HFF-Myc (cell line): ENCODE measurements at regions not wholly inside any gene's neighbourhood (a gene's known extent, or its start where the extent isn't known, plus 50 kb on each side); places are given as distances from the start of the nearest gene placed in this dataset.

ENCODE experiments used
- DNase-seq: peaks from one replicate; pipeline ENCODE4 v3.0.0-alpha.2; 2011; ENCODE audit warnings: low read depth; ENCODE audit errors: extremely low read depth
- H3K4me3 ChIP-seq: replicated peaks from 2 replicates; pipeline ENCODE4 v1.5.1; 2011; ENCODE audit warnings: low read depth, mild to moderate bottlenecking, control low read depth, low read length
- CTCF ChIP-seq: IDR thresholded peaks from 2 replicates; pipeline ENCODE4 v1.5.1; 2012; ENCODE audit warnings: mild to moderate bottlenecking, low read depth, low read length, control low read depth; ENCODE audit errors: missing control alignments

- no peak for DNase-seq
- no peak overlapping the region for H3K4me3 ChIP-seq
- no peak for TF ChIP-seq CTCF
Measured at GRCh38 chr15:69606144-69606543, 153.5 kb downstream of the RPLP1 start.

- DNase-seq = no peak
- no peak for TF ChIP-seq CTCF
- H3K4me3 ChIP-seq = no peak overlapping the region
Measured at GRCh38 chr15:69606921-69607500, 154.4 kb downstream of the RPLP1 start.

- no peak for TF ChIP-seq CTCF
Measured at GRCh38 chr15:69608661-69609060, 156.0 kb downstream of the RPLP1 start.

DNA sequence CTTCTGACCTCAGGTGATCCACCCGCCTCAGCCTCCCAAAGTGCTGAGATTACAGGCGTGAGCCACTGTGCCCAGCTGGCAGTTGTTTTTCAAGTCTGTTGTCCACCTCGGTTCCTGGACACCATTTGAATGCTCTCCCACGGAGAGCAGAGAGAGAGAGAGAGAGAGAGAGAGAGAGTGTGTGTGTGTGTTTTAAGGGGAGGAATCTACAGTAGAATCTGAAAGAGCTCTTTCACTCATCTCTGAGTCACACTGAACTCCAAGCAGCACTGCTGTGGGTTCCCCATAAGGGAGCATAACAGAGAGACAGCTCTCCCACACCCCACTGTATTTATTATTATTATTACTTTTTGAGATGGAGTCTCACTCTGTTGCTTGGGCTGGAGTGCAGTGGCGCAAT is 156.6 kb downstream of the RPLP1 start:
- no peak for TF ChIP-seq CTCF
- no peak for DNase-seq

More at GRCh38 chr15:69608661-69609060, 156.0 kb downstream of the RPLP1 start:
- H3K4me3 ChIP-seq = no peak overlapping the region
- no peak for DNase-seq

DNA sequence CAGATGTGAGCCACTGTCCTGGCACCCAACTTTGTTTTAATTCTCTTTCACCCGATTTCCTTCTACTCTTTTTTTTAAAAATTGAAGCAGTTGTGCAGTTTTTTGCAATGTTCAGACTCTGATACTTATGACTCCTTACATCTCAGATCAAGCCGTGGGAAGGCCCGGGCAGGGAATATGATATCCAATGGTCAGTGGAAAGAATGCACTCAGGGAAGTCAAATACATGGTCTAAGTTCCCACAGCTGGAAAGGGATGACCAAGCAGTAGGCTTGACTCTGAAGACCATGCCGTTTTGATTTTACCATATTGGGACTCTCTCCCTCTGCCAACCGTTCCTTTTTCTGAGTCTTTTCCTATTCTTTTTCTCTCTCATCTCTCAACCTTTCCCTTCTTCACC is 157.2 kb downstream of the RPLP1 start:
- no peak for TF ChIP-seq CTCF
- H3K4me3 ChIP-seq = no peak overlapping the region
- DNase-seq = no peak

More for the DNA sequence above, 156.6 kb downstream of the RPLP1 start:
- H3K4me3 ChIP-seq = no peak overlapping the region

- TF ChIP-seq CTCF = no peak
- no peak overlapping the region for H3K4me3 ChIP-seq
- DNase-seq = no peak
Measured at GRCh38 chr15:69610277-69610676, 157.7 kb downstream of the RPLP1 start.

GRCh38 chr15:69610858-69611257 is 158.2 kb downstream of the RPLP1 start:
- no peak for DNase-seq
- no peak for TF ChIP-seq CTCF
- H3K4me3 ChIP-seq = no peak overlapping the region
